ENCODE measurements at regions not wholly inside any gene's neighbourhood (a gene's known extent, or its start where the extent isn't known, plus 50 kb on each side); places are given as distances from the start of the nearest gene placed in this dataset.

DNA sequence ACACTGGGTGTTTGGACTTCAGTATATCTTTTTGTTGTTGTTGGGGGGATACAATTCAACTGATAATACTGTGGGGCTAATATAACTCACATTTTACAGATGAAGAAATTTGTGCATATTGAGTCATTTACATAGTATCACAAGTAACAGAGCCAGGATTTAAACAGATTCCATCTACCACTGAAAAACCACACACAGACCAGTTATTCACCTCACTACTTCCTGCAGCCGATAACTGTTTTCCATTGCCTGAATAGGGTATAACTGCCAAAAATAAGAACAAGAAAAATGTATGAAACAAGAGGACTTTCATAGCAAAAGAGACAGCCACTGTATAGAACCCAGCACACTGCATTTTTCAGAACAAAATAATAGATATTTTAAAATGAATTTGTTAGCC is 215.8 kb upstream of the CNTN6 start:
- in situ Hi-C loops (cut with HindIII; ENCODE audit: low pct_unique_long_range_greater_than_20kb, low sequenced_read_pairs) (no loop called here), intact Hi-C loops (cut with micrococcal nuclease; ENCODE audit: unreplicated experiment) (no loop called here)
- H3K27me3 ChIP-seq (ENCODE audit: control insufficient read depth, insufficient read depth, low read length), result no peaks in the 10 kb centered on the region
- H3K4me3 ChIP-seq (ENCODE audit: low read depth in 2 of 2, low read length in 2 of 2), result no peak overlapping the region
- H3K27ac ChIP-seq (ENCODE audit: low read length), result no peak overlapping the region
- TF ChIP-seq TCF7L2 (IDR thresholded peaks at IDR 0.05; ENCODE audit: low read depth, low read length) (no peak), SIN3A (IDR thresholded peaks at IDR 0.05; ENCODE audit: borderline replicate concordance, insufficient read depth, low read depth, low read length) (no peak), POLR2AphosphoS5 (IDR thresholded peaks at IDR 0.05; ENCODE audit: low read depth, low read length) (no peak)
- TF ChIP-seq, protein P1, sequence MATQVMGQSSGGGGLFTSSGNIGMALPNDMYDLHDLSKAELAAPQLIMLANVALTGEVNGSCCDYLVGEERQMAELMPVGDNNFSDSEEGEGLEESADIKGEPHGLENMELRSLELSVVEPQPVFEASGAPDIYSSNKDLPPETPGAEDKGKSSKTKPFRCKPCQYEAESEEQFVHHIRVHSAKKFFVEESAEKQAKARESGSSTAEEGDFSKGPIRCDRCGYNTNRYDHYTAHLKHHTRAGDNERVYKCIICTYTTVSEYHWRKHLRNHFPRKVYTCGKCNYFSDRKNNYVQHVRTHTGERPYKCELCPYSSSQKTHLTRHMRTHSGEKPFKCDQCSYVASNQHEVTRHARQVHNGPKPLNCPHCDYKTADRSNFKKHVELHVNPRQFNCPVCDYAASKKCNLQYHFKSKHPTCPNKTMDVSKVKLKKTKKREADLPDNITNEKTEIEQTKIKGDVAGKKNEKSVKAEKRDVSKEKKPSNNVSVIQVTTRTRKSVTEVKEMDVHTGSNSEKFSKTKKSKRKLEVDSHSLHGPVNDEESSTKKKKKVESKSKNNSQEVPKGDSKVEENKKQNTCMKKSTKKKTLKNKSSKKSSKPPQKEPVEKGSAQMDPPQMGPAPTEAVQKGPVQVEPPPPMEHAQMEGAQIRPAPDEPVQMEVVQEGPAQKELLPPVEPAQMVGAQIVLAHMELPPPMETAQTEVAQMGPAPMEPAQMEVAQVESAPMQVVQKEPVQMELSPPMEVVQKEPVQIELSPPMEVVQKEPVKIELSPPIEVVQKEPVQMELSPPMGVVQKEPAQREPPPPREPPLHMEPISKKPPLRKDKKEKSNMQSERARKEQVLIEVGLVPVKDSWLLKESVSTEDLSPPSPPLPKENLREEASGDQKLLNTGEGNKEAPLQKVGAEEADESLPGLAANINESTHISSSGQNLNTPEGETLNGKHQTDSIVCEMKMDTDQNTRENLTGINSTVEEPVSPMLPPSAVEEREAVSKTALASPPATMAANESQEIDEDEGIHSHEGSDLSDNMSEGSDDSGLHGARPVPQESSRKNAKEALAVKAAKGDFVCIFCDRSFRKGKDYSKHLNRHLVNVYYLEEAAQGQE (IDR thresholded peaks at IDR 0.05; ENCODE audit: insufficient read depth in 1 of 2, low read depth in 2 of 2, low read length in 1 of 2), result no peak
- TF ChIP-seq, protein P2, sequence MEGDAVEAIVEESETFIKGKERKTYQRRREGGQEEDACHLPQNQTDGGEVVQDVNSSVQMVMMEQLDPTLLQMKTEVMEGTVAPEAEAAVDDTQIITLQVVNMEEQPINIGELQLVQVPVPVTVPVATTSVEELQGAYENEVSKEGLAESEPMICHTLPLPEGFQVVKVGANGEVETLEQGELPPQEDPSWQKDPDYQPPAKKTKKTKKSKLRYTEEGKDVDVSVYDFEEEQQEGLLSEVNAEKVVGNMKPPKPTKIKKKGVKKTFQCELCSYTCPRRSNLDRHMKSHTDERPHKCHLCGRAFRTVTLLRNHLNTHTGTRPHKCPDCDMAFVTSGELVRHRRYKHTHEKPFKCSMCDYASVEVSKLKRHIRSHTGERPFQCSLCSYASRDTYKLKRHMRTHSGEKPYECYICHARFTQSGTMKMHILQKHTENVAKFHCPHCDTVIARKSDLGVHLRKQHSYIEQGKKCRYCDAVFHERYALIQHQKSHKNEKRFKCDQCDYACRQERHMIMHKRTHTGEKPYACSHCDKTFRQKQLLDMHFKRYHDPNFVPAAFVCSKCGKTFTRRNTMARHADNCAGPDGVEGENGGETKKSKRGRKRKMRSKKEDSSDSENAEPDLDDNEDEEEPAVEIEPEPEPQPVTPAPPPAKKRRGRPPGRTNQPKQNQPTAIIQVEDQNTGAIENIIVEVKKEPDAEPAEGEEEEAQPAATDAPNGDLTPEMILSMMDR (IDR thresholded peaks at IDR 0.05), result no peak
- DNase-seq (ENCODE audit: low read depth, low spot score) (no peak), ATAC-seq (no peak)
- ChIA-PET CTCF (no interaction called here), POLR2A (no interaction called here)
- no peaks in the 10 kb centered on the region for H3K4me1 ChIP-seq (ENCODE audit: control insufficient read depth, insufficient read depth, low read length)
- no TSS peak for BruUV-seq (replicated peaks)
- no peaks in the 10 kb centered on the region for H3K36me3 ChIP-seq (ENCODE audit: control insufficient read depth, insufficient read depth, low read length)
- no peaks in the 10 kb centered on the region for H3K9me3 ChIP-seq (ENCODE audit: control insufficient read depth, insufficient read depth, low read depth, low read length)

DNA sequence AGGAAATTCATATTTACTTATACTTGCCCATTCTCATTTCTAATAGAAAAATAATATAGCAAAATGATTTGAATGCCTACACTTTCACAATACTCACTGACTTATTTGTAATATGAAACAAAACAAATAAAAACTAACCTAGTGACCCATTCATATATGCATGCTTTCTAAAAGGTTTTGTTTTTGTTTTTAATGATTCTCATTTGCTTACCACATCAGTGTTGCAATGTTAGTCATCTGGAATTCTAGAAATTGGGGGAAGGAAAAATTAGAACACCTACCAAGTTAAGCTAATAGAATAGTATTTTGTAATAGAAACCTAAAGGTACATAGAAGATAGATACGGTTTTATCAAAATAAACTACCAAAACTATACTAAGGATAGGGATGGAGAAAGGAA is 214.1 kb upstream of the CNTN6 start:
- Histone ChIP-seq H3K9me3 (ENCODE audit: control insufficient read depth, insufficient read depth, low read depth, low read length) (no peaks in the 10 kb centered on the region), H3K27me3 (ENCODE audit: control insufficient read depth, insufficient read depth, low read length) (no peaks in the 10 kb centered on the region), H3K27ac (ENCODE audit: low read length) (no peak overlapping the region), H3K4me3 (ENCODE audit: low read depth in 2 of 2, low read length in 2 of 2) (no peak overlapping the region), H3K36me3 (ENCODE audit: control insufficient read depth, insufficient read depth, low read length) (no peaks in the 10 kb centered on the region), H3K4me1 (ENCODE audit: control insufficient read depth, insufficient read depth, low read length) (no peaks in the 10 kb centered on the region)
- in situ Hi-C loops (cut with HindIII; ENCODE audit: low pct_unique_long_range_greater_than_20kb, low sequenced_read_pairs), result no loop called here
- BruUV-seq (replicated peaks), result no TSS peak
- POLR2A ChIA-PET, result no interaction called here
- intact Hi-C loops (cut with micrococcal nuclease; ENCODE audit: unreplicated experiment), result no loop called here
- no peak for DNase-seq (ENCODE audit: low read depth, low spot score)
- TF ChIP-seq, protein P2 (IDR thresholded peaks at IDR 0.05), result no peak
- TF ChIP-seq, protein P1 (IDR thresholded peaks at IDR 0.05; ENCODE audit: insufficient read depth in 1 of 2, low read depth in 2 of 2, low read length in 1 of 2), result no peak
- TF ChIP-seq POLR2AphosphoS5 (IDR thresholded peaks at IDR 0.05; ENCODE audit: low read depth, low read length) (no peak), SIN3A (IDR thresholded peaks at IDR 0.05; ENCODE audit: borderline replicate concordance, insufficient read depth, low read depth, low read length) (no peak), TCF7L2 (IDR thresholded peaks at IDR 0.05; ENCODE audit: low read depth, low read length) (no peak)
- CTCF ChIA-PET, result no interaction called here
- ATAC-seq, result no peak
